ENCODE measurements at regions not wholly inside any gene's neighbourhood (a gene's known extent, or its start where the extent isn't known, plus 50 kb on each side); places are given as distances from the start of the nearest gene placed in this dataset.
"Not testable (repeated sequence)": the region's sequence is repeated elsewhere in the genome, so short reads cannot be mapped to it uniquely, and the experiment has no call there.

GRCh38 chr21:15444118-15444960, 285.4 kb upstream of the USP25 start:
- POLR2A ChIA-PET, result no interaction called here
- CTCF ChIA-PET, result no interaction called here

GRCh38 chr21:15445327-15445726, 284.5 kb upstream of the USP25 start:
- ChIA-PET CTCF (no interaction called here), POLR2A (no interaction called here)

- CTCF ChIA-PET, result no interaction called here
- POLR2A ChIA-PET, result no interaction called here
Measured at GRCh38 chr21:15446223-15446622, 283.6 kb upstream of the USP25 start.

GRCh38 chr21:15449556-15449955, 280.2 kb upstream of the USP25 start:
- ChIA-PET CTCF (interaction anchor here (0.6 kb wide), 1 partner anchor 922 kb away, joined by 3 read pairs; no protein-coding TSS in a partner anchor), POLR2A (no interaction called here)

- POLR2A ChIA-PET, result no interaction called here
- CTCF ChIA-PET, result no interaction called here
Measured at GRCh38 chr21:15453261-15453660, 276.5 kb upstream of the USP25 start.

- POLR2A ChIA-PET, CTCF ChIA-PET: not testable (repeated sequence)
Measured at GRCh38 chr21:15453785-15454184, 276.0 kb upstream of the USP25 start.

- CTCF ChIA-PET, POLR2A ChIA-PET: not testable (repeated sequence)
Measured at GRCh38 chr21:15454931-15455330, 274.9 kb upstream of the USP25 start.

GRCh38 chr21:15455819-15456462, 273.8 kb upstream of the USP25 start:
- CTCF ChIA-PET, result no interaction called here
- POLR2A ChIA-PET, result no interaction called here

- POLR2A ChIA-PET, result no interaction called here
- CTCF ChIA-PET, result no interaction called here
Measured at GRCh38 chr21:15457965-15458364, 271.8 kb upstream of the USP25 start.

- ChIA-PET POLR2A (no interaction called here), CTCF (no interaction called here)
Measured at GRCh38 chr21:15462092-15462491, 267.7 kb upstream of the USP25 start.

GRCh38 chr21:15466329-15466728, 263.5 kb upstream of the USP25 start:
- CTCF ChIA-PET, result no interaction called here

GRCh38 chr21:15468368-15468767, 261.4 kb upstream of the USP25 start:
- ChIA-PET POLR2A (no interaction called here), CTCF (no interaction called here)

More at GRCh38 chr21:15466329-15466728, 263.5 kb upstream of the USP25 start:
- POLR2A ChIA-PET, result no interaction called here

- ChIA-PET CTCF (no interaction called here), POLR2A (no interaction called here)
Measured at GRCh38 chr21:15472108-15473040, 257.4 kb upstream of the USP25 start.

- POLR2A ChIA-PET, CTCF ChIA-PET: not testable (repeated sequence)
Measured at GRCh38 chr21:15477773-15478172, 252.0 kb upstream of the USP25 start.

GRCh38 chr21:15480160-15480559, 249.6 kb upstream of the USP25 start:
- POLR2A ChIA-PET, result no interaction called here
- CTCF ChIA-PET, result no interaction called here

- ChIA-PET CTCF (interaction anchor here (0.6 to 1.6 kb wide), 5 partner anchors 10 to 1388 kb away, joined by 3 to 5 read pairs (median 3); no protein-coding TSS in a partner anchor), POLR2A (no interaction called here)
Measured at GRCh38 chr21:15483138-15483780, 246.5 kb upstream of the USP25 start.

GRCh38 chr21:15486460-15487195, 243.2 kb upstream of the USP25 start:
- CTCF ChIA-PET, result no interaction called here
- POLR2A ChIA-PET, result no interaction called here

- ChIA-PET POLR2A (no interaction called here), CTCF (no interaction called here)
Measured at GRCh38 chr21:15487196-15487550, 242.6 kb upstream of the USP25 start.

GRCh38 chr21:15491100-15491499, 238.7 kb upstream of the USP25 start:
- CTCF ChIA-PET, result no interaction called here
- POLR2A ChIA-PET, result no interaction called here

Measured in activated CD8-positive, alpha-beta memory T cell treated with anti-CD3 and anti-CD28 coated beads for 36 hours (primary cell).